ENCODE measurements at regions not wholly inside any gene's neighbourhood (a gene's known extent, or its start where the extent isn't known, plus 50 kb on each side); places are given as distances from the start of the nearest gene placed in this dataset.

DNA sequence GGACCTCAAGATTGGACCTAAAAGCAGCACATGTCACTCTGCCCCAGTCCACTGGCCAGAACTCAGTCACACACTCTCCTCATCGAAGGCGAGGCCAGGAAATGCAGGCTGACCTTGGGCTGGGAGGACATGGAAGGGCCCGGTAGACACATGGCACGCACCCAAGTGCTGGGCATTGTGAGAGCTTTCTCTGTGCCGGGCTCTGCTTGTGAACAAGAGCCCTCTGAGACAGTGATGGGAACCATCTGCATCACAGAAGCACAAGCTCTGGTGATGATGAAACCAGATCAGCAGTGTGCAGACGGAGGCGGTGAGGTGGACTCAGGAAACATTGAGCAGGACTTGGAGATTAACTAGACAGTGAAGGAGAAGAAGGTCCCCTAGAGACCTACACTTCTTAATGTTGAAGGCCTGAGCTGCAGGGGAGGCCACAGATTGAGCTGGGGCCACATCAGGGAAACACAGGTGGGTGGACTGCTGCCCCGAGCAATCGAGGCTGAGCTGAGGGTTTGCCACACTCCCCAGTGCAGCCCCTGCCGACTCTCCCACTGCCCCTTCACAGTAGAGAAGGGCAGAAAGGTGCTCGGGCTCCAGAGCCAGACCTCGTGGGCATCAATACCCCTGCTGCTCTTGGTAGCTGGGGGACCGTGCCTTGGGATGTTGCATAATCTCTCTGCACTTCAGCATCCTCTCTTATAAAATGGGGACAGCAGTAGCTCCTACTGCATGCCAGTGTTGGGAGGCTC, 1460.5 kb downstream of the TBC1D22A start:
- TF ChIP-seq CTCF (IDR thresholded peaks at IDR 0.05) (no peak), EP300 (IDR thresholded peaks at IDR 0.05) (no peak), POLR2AphosphoS5 (IDR thresholded peaks at IDR 0.05) (no peak), POLR2A (IDR thresholded peaks at IDR 0.05) (no peak)
